Panc1 (cell line): ENCODE measurements at regions not wholly inside any gene's neighbourhood (a gene's known extent, or its start where the extent isn't known, plus 50 kb on each side); places are given as distances from the start of the nearest gene placed in this dataset.

Experiments
- ATAC-seq: fragments of 200-7000 bp; cut with Tn5 transposase; 2 replicates; pipeline ENCODE4 v1.9.1; 2020; ENCODE audit warnings: mild to moderate bottlenecking, moderate library complexity
- BruUV-seq: library from RNA; stranded (reverse); fragments of 400-500 nt; replicated peaks from 2 replicates; lab custom pipeline; 2021; lab: Mats Ljungman, UMichigan
- CTCF ChIA-PET: fragments of 300-600 bp; sonication (Branson Sonifier 250); formaldehyde crosslinking; loops from one replicate; lab custom pipeline; 2022; ENCODE audit warnings: antibody characterized with exemption; lab: Charles Lee
- POLR2A ChIA-PET: fragments of 300-600 bp; sonication (Branson Sonifier 250); formaldehyde crosslinking; loops from one replicate; lab custom pipeline; 2022; ENCODE audit warnings: antibody characterized with exemption; lab: Charles Lee
- DNase-seq: peaks from one replicate; pipeline ENCODE4 v3.0.0-alpha.2; 2010; ENCODE audit warnings: low read depth, low spot score
- H3K27ac ChIP-seq: 2 replicates; pipeline ENCODE4 v1.5.1; 2011; ENCODE audit warnings: mild to moderate bottlenecking, low read length, inconsistent platforms
- H3K27me3 ChIP-seq: fragments of 200-500 bp; sonication (Bioruptor generic); 2 replicates; pipeline ENCODE4 v1.6.0; 2014; ENCODE audit warnings: low read length, inconsistent platforms; ENCODE audit not compliant: control insufficient read depth, insufficient read depth
- H3K36me3 ChIP-seq: fragments of 200-500 bp; sonication (Bioruptor generic); 2 replicates; pipeline ENCODE4 v1.5.1; 2014; ENCODE audit warnings: inconsistent platforms, mild to moderate bottlenecking, low read length, moderate library complexity; ENCODE audit not compliant: control insufficient read depth, insufficient read depth
- H3K4me1 ChIP-seq: 2 replicates; pipeline ENCODE4 v1.5.1; 2011; ENCODE audit warnings: inconsistent platforms, mild to moderate bottlenecking, low read length, moderate library complexity; ENCODE audit not compliant: control insufficient read depth, insufficient read depth
- H3K4me3 ChIP-seq, 2 experiments: 2 replicates each; pipeline ENCODE4 v1.5.1; 2011 to 2012; ENCODE audit warnings: low read depth in 2 of 2, low read length in 2 of 2, mild to moderate bottlenecking in 2 of 2, inconsistent platforms in 1 of 2, moderate library complexity in 1 of 2
- H3K9me3 ChIP-seq: fragments of 200-500 bp; sonication (Bioruptor generic); 2 replicates; pipeline ENCODE4 v1.5.1; 2014; ENCODE audit warnings: low read depth, mild to moderate bottlenecking, inconsistent platforms, low read length, moderate library complexity; ENCODE audit not compliant: control insufficient read depth, insufficient read depth
- POLR2AphosphoS5 ChIP-seq: IDR thresholded peaks from 2 replicates; pipeline ENCODE4 v1.6.1; 2012; ENCODE audit warnings: mild to moderate bottlenecking, low read depth, low read length, moderate library complexity
- SIN3A ChIP-seq: IDR thresholded peaks from 2 replicates; pipeline ENCODE4 v1.6.1; 2012; ENCODE audit warnings: low read depth, mild to moderate bottlenecking, low read length, moderate library complexity, borderline replicate concordance; ENCODE audit not compliant: insufficient read depth
- TCF7L2 ChIP-seq: IDR thresholded peaks from 2 replicates; pipeline ENCODE4 v1.6.1; 2011; ENCODE audit warnings: mild to moderate bottlenecking, low read depth, low read length, inconsistent platforms
- in situ Hi-C: cut with HindIII; loops from 2 replicates; pipeline ENCODE4 v1.10.0; 2016; ENCODE audit warnings: low sequenced_read_pairs, low pct_unique_long_range_greater_than_20kb
- intact Hi-C: fragments of 100-400 bp; cut with micrococcal nuclease; formaldehyde crosslinking; loops from one replicate; pipeline ENCODE4 v1.10.0; 2022; ENCODE audit not compliant: unreplicated experiment
- TF ChIP-seq, protein P1 (sequence below): fragments of 450-650 bp; IDR thresholded peaks from 2 replicates; pipeline ENCODE4 v1.5.1; 2017; ENCODE audit warnings: mild to moderate bottlenecking
- TF ChIP-seq, protein P2 (sequence below), 2 experiments: IDR thresholded peaks; 2 replicates each; pipeline ENCODE4 v1.6.1; 2011 to 2012; ENCODE audit warnings: low read depth in 2 of 2, control low read depth in 1 of 2, low read length in 1 of 2, mild to moderate bottlenecking in 1 of 2, moderate library complexity in 1 of 2; ENCODE audit not compliant: insufficient read depth in 1 of 2

DNA sequence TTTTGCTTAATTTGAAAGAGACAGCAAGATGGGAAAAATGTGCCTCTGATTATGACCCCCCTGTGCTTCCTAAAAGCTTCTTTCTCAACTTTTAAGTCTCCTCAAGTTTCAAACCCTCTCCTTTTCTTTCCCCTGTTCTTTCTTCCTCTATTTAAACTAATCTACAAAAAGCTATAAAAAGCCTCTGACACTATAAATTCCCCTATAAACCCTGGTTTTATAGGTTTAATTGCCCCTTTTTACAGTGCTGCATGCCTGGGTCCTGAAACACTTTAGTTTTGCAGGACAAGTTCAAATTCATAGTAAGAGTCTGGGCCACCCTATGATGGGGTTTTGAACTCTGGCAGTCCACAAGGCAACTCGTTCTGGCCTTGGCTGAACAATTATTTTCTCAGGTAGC, 510.9 kb upstream of the TBX3 start:
- no peaks in the 10 kb centered on the region for H3K4me1 ChIP-seq
- DNase-seq (no peak), ATAC-seq (no peak)
- TF ChIP-seq, protein P1, sequence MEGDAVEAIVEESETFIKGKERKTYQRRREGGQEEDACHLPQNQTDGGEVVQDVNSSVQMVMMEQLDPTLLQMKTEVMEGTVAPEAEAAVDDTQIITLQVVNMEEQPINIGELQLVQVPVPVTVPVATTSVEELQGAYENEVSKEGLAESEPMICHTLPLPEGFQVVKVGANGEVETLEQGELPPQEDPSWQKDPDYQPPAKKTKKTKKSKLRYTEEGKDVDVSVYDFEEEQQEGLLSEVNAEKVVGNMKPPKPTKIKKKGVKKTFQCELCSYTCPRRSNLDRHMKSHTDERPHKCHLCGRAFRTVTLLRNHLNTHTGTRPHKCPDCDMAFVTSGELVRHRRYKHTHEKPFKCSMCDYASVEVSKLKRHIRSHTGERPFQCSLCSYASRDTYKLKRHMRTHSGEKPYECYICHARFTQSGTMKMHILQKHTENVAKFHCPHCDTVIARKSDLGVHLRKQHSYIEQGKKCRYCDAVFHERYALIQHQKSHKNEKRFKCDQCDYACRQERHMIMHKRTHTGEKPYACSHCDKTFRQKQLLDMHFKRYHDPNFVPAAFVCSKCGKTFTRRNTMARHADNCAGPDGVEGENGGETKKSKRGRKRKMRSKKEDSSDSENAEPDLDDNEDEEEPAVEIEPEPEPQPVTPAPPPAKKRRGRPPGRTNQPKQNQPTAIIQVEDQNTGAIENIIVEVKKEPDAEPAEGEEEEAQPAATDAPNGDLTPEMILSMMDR: no peak
- TF ChIP-seq, protein P2, sequence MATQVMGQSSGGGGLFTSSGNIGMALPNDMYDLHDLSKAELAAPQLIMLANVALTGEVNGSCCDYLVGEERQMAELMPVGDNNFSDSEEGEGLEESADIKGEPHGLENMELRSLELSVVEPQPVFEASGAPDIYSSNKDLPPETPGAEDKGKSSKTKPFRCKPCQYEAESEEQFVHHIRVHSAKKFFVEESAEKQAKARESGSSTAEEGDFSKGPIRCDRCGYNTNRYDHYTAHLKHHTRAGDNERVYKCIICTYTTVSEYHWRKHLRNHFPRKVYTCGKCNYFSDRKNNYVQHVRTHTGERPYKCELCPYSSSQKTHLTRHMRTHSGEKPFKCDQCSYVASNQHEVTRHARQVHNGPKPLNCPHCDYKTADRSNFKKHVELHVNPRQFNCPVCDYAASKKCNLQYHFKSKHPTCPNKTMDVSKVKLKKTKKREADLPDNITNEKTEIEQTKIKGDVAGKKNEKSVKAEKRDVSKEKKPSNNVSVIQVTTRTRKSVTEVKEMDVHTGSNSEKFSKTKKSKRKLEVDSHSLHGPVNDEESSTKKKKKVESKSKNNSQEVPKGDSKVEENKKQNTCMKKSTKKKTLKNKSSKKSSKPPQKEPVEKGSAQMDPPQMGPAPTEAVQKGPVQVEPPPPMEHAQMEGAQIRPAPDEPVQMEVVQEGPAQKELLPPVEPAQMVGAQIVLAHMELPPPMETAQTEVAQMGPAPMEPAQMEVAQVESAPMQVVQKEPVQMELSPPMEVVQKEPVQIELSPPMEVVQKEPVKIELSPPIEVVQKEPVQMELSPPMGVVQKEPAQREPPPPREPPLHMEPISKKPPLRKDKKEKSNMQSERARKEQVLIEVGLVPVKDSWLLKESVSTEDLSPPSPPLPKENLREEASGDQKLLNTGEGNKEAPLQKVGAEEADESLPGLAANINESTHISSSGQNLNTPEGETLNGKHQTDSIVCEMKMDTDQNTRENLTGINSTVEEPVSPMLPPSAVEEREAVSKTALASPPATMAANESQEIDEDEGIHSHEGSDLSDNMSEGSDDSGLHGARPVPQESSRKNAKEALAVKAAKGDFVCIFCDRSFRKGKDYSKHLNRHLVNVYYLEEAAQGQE (IDR thresholded peaks at IDR 0.05; ENCODE audit: insufficient read depth in 1 of 2, low read depth in 2 of 2, low read length in 1 of 2): no peak
- no peak for TF ChIP-seq POLR2AphosphoS5
- no peak overlapping the region for H3K27ac ChIP-seq
- in situ Hi-C loops (no loop called here), intact Hi-C loops (no loop called here)
- H3K36me3 ChIP-seq: no peaks in the 10 kb centered on the region
- H3K27me3 ChIP-seq: no peaks in the 10 kb centered on the region
- BruUV-seq: no TSS peak
- no peaks in the 10 kb centered on the region for H3K9me3 ChIP-seq
- CTCF ChIA-PET: no interaction called here
- no peak overlapping the region for H3K4me3 ChIP-seq
- POLR2A ChIA-PET: no interaction called here

DNA sequence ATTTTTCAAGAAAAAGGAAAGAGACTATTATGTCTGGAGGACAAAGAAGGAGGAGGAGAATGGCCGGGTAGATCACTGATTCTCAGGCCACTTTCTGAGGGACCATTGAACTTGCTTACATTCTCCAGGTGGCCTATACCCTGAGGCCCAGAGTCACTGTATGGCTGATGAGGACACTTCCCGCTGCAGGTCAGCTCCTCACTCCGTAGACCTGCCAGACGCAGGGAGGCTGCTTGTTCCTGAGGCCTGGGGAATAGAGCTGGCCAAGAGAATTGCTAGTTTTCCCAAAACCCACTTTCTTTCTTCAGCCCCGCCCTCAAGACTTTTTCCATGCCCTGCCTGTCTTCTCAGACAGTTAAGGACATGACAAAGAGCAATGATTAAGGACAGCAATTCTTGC, 510.5 kb upstream of the TBX3 start:
- Histone ChIP-seq H3K4me3 (no peak overlapping the region), H3K27ac (no peak overlapping the region), H3K36me3 (no peaks in the 10 kb centered on the region), H3K27me3 (no peaks in the 10 kb centered on the region), H3K9me3 (no peaks in the 10 kb centered on the region), H3K4me1 (no peaks in the 10 kb centered on the region)
- BruUV-seq: no TSS peak
- ATAC-seq: no peak
- in situ Hi-C loops: no loop called here
- CTCF ChIA-PET: no interaction called here
- POLR2A ChIA-PET: no interaction called here
- no peak for DNase-seq
- intact Hi-C loops: no loop called here
- TF ChIP-seq SIN3A: no peak
- TF ChIP-seq TCF7L2: no peak
- TF ChIP-seq, protein P1: no peak
- TF ChIP-seq POLR2AphosphoS5: no peak
- TF ChIP-seq, protein P2 (IDR thresholded peaks at IDR 0.05; ENCODE audit: insufficient read depth in 1 of 2, low read depth in 2 of 2, low read length in 1 of 2): no peak
